Left hindlimb (tissue), 1 donor: ENCODE measurements at regions not wholly inside any gene's neighbourhood (a gene's known extent, or its start where the extent isn't known, plus 50 kb on each side); places are given as distances from the start of the nearest gene placed in this dataset.
"Not testable (repeated sequence)": the region's sequence is repeated elsewhere in the genome, so short reads cannot be mapped to it uniquely, and the experiment has no call there.

Source experiments
- DNase-seq: peaks from one replicate; pipeline ENCODE4 v3.0.0-alpha.2; 2018

GRCh38 chr20:22821796-22822195 lies 213.3 kb upstream of the SSTR4 start:
- no peak for DNase-seq

- DNase-seq = no peak
Measured at GRCh38 chr20:22823119-22823518, 212.0 kb upstream of the SSTR4 start.

GRCh38 chr20:22824077-22824476 lies 211.0 kb upstream of the SSTR4 start:
- no peak for DNase-seq

- DNase-seq = no peak
Measured at GRCh38 chr20:22825076-22825475, 210.0 kb upstream of the SSTR4 start.

GRCh38 chr20:22825546-22825945 lies 209.6 kb upstream of the SSTR4 start:
- no peak for DNase-seq

GRCh38 chr20:22826306-22827230 lies 208.5 kb upstream of the SSTR4 start:
- no peak for DNase-seq

- no peak for DNase-seq
Measured at GRCh38 chr20:22827916-22828315, 207.2 kb upstream of the SSTR4 start.

GRCh38 chr20:22829356-22829755 lies 205.8 kb upstream of the SSTR4 start:
- DNase-seq = no peak

GRCh38 chr20:22830138-22830537 lies 205.0 kb upstream of the SSTR4 start:
- no peak for DNase-seq

GRCh38 chr20:22830715-22831114 lies 204.4 kb upstream of the SSTR4 start:
- not testable (repeated sequence) for DNase-seq

GRCh38 chr20:22833851-22834250 lies 201.3 kb upstream of the SSTR4 start:
- DNase-seq = no peak

- DNase-seq = no peak
Measured at GRCh38 chr20:22834651-22835256, 200.4 kb upstream of the SSTR4 start.

GRCh38 chr20:22836211-22836610 lies 198.9 kb upstream of the SSTR4 start:
- DNase-seq = no peak

- no peak for DNase-seq
Measured at GRCh38 chr20:22836877-22837276, 198.2 kb upstream of the SSTR4 start.

GRCh38 chr20:22838001-22838400 lies 197.1 kb upstream of the SSTR4 start:
- DNase-seq = no peak

GRCh38 chr20:22841846-22842245 lies 193.3 kb upstream of the SSTR4 start:
- DNase-seq = no peak

- no peak for DNase-seq
Measured at GRCh38 chr20:22842793-22843192, 192.3 kb upstream of the SSTR4 start.

- no peak for DNase-seq
Measured at GRCh38 chr20:22844959-22845358, 190.2 kb upstream of the SSTR4 start.

- DNase-seq = no peak
Measured at GRCh38 chr20:22846863-22847262, 188.2 kb upstream of the SSTR4 start.

GRCh38 chr20:22848364-22848763 lies 186.7 kb upstream of the SSTR4 start:
- DNase-seq = no peak

- not testable (repeated sequence) for DNase-seq
Measured at GRCh38 chr20:22851679-22852346, 183.3 kb upstream of the SSTR4 start.

- no peak for DNase-seq
Measured at GRCh38 chr20:22861231-22861980, 173.7 kb upstream of the SSTR4 start.

GRCh38 chr20:22861990-22862389 lies 173.1 kb upstream of the SSTR4 start:
- DNase-seq = no peak
